ENCODE measurements at regions not wholly inside any gene's neighbourhood (a gene's known extent, or its start where the extent isn't known, plus 50 kb on each side); places are given as distances from the start of the nearest gene placed in this dataset.
"Not testable (repeated sequence)": the region's sequence is repeated elsewhere in the genome, so short reads cannot be mapped to it uniquely, and the experiment has no call there.

- no peak for DNase-seq (ENCODE audit: low read depth in 2 of 2)
These were observed 90.0 kb upstream of the NFASC start for GRCh38 chr1:204780630-204781029.

GRCh38 chr1:204782118-204782700 is 88.5 kb upstream of the NFASC start:
- DNase-seq (ENCODE audit: low read depth in 2 of 2) = no peak

- DNase-seq (ENCODE audit: low read depth in 2 of 2) = not testable (repeated sequence)
These were observed 85.6 kb upstream of the NFASC start for GRCh38 chr1:204785023-204785422.

GRCh38 chr1:204788470-204788869 is 82.2 kb upstream of the NFASC start:
- DNase-seq (ENCODE audit: low read depth in 2 of 2) = no peak

- peak; percentile 79 to 82 for DNase-seq (ENCODE audit: low read depth in 2 of 2)
These were observed 79.0 kb upstream of the NFASC start for GRCh38 chr1:204791453-204792353.

GRCh38 chr1:204792354-204792692 is 78.3 kb upstream of the NFASC start:
- DNase-seq (ENCODE audit: low read depth in 2 of 2) = no peak

- no peak for DNase-seq (ENCODE audit: low read depth in 2 of 2)
These were observed 77.3 kb upstream of the NFASC start for GRCh38 chr1:204793259-204793914.

- not testable (repeated sequence) for DNase-seq (ENCODE audit: low read depth in 2 of 2)
These were observed 73.8 kb upstream of the NFASC start for GRCh38 chr1:204796886-204797285.

GRCh38 chr1:204797401-204797800 is 73.3 kb upstream of the NFASC start:
- no peak for DNase-seq (ENCODE audit: low read depth in 2 of 2)

GRCh38 chr1:204799630-204800029 is 71.0 kb upstream of the NFASC start:
- no peak for DNase-seq (ENCODE audit: low read depth in 2 of 2)

- DNase-seq (ENCODE audit: low read depth in 2 of 2) = no peak
These were observed 69.5 kb upstream of the NFASC start for GRCh38 chr1:204801211-204801610.

- no peak for DNase-seq (ENCODE audit: low read depth in 2 of 2)
These were observed 68.1 kb upstream of the NFASC start for GRCh38 chr1:204802401-204803175.

- no peak for DNase-seq (ENCODE audit: low read depth in 2 of 2)
These were observed 67.1 kb upstream of the NFASC start for GRCh38 chr1:204803607-204804006.

GRCh38 chr1:204806943-204807687 is 63.5 kb upstream of the NFASC start:
- peak; percentile 74 to 79 for DNase-seq (ENCODE audit: low read depth in 2 of 2)

GRCh38 chr1:204809488-204809887 is 61.2 kb upstream of the NFASC start:
- DNase-seq (ENCODE audit: low read depth in 2 of 2) = no peak

- no peak for DNase-seq (ENCODE audit: low read depth in 2 of 2)
These were observed 57.8 kb upstream of the NFASC start for GRCh38 chr1:204812842-204813241.

GRCh38 chr1:204813522-204813921 is 57.1 kb upstream of the NFASC start:
- DNase-seq (ENCODE audit: low read depth in 2 of 2) = no peak

- DNase-seq (ENCODE audit: low read depth in 2 of 2) = no peak
These were observed 56.3 kb upstream of the NFASC start for GRCh38 chr1:204814166-204814884.

GRCh38 chr1:204817341-204817740 is 53.3 kb upstream of the NFASC start:
- DNase-seq (ENCODE audit: low read depth in 2 of 2) = no peak

GRCh38 chr1:204818998-204819397 is 51.7 kb upstream of the NFASC start:
- no peak for DNase-seq (ENCODE audit: low read depth in 2 of 2)

GRCh38 chr1:204819495-204819894 is 51.2 kb upstream of the NFASC start:
- no peak for DNase-seq (ENCODE audit: low read depth in 2 of 2)

All from stimulated activated CD4-positive, alpha-beta T cell treated with anti-CD3 and anti-CD28 coated beads, Interleukin-1b, Interleukin-23, amount 100 ng/mL, for 4 hours (primary cell).